Calu3 (cell line): ENCODE measurements at regions not wholly inside any gene's neighbourhood (a gene's known extent, or its start where the extent isn't known, plus 50 kb on each side); places are given as distances from the start of the nearest gene placed in this dataset.

Experiments used
- BruUV-seq: library from RNA; stranded (reverse); fragments of 400-500 nt; replicated peaks from 2 replicates; lab custom pipeline; 2021; lab: Mats Ljungman, UMichigan
- CTCF ChIA-PET: fragments of 300-600 bp; sonication (Branson Sonifier 250); formaldehyde crosslinking; loops from one replicate; lab custom pipeline; 2022; ENCODE audit warnings: antibody characterized with exemption; lab: Charles Lee
- DNase-seq: peaks from one replicate; pipeline ENCODE4 v3.0.0; 2022
- H3K27ac Mint-ChIP-seq: one replicate; pipeline ENCODE4 v1.8.0; 2022; ENCODE audit warnings: mixed read lengths; ENCODE audit not compliant: unreplicated experiment
- H3K27me3 Mint-ChIP-seq: one replicate; pipeline ENCODE4 v1.8.0; 2022; ENCODE audit warnings: mixed read lengths; ENCODE audit not compliant: unreplicated experiment
- H3K36me3 Mint-ChIP-seq: one replicate; pipeline ENCODE4 v1.8.0; 2022; ENCODE audit warnings: mild to moderate bottlenecking, moderate library complexity, mixed read lengths; ENCODE audit not compliant: insufficient read depth, unreplicated experiment
- H3K4me1 Mint-ChIP-seq: one replicate; pipeline ENCODE4 v1.8.0; 2022; ENCODE audit warnings: mild to moderate bottlenecking, low read depth, mixed read lengths; ENCODE audit not compliant: unreplicated experiment
- H3K4me3 Mint-ChIP-seq: one replicate; pipeline ENCODE4 v1.8.0; 2022; ENCODE audit warnings: mild to moderate bottlenecking, low read depth, moderate library complexity, mixed read lengths; ENCODE audit not compliant: unreplicated experiment
- H3K9me3 Mint-ChIP-seq: one replicate; pipeline ENCODE4 v1.8.0; 2022; ENCODE audit warnings: low read depth, mixed read lengths; ENCODE audit not compliant: unreplicated experiment
- intact Hi-C: fragments of 100-400 bp; cut with micrococcal nuclease; formaldehyde crosslinking; loops from one replicate; pipeline ENCODE4 v1.10.0; 2022; ENCODE audit not compliant: unreplicated experiment
- TF ChIP-seq, protein P1 (sequence below): fragments of 200-600 bp; IDR thresholded peaks from one replicate; pipeline ENCODE4 v1.8.0; 2022; ENCODE audit warnings: antibody characterized with exemption; ENCODE audit not compliant: unreplicated experiment

DNA sequence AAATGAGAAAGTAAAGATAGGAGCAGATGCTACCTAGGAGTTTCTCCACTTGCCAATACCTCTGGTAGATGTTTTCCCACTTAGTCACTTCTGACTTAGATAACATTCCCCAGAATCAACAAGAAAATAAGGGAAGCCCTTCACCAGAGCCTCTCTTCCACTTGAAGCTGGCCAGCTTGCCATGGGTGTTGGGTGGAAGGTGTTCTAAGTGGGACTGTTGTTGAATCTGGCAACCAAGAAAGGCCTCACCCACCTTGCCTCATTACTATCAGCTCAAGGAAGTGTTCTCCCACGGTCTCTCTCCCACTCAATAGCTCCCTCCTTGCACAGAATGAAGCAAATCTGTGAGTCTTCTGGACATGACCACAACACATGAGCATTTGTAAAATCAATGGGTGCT lies 100.4 kb upstream of the REG3A start:
- CTCF ChIA-PET: no interaction called here
- no peak overlapping the region for H3K27ac Mint-ChIP-seq
- TF ChIP-seq, protein P1, sequence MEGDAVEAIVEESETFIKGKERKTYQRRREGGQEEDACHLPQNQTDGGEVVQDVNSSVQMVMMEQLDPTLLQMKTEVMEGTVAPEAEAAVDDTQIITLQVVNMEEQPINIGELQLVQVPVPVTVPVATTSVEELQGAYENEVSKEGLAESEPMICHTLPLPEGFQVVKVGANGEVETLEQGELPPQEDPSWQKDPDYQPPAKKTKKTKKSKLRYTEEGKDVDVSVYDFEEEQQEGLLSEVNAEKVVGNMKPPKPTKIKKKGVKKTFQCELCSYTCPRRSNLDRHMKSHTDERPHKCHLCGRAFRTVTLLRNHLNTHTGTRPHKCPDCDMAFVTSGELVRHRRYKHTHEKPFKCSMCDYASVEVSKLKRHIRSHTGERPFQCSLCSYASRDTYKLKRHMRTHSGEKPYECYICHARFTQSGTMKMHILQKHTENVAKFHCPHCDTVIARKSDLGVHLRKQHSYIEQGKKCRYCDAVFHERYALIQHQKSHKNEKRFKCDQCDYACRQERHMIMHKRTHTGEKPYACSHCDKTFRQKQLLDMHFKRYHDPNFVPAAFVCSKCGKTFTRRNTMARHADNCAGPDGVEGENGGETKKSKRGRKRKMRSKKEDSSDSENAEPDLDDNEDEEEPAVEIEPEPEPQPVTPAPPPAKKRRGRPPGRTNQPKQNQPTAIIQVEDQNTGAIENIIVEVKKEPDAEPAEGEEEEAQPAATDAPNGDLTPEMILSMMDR: no peak
- H3K27me3 Mint-ChIP-seq: no peaks in the 10 kb centered on the region
- intact Hi-C loops: no loop called here
- H3K4me1 Mint-ChIP-seq: no peaks in the 10 kb centered on the region
- no peak for DNase-seq
- H3K9me3 Mint-ChIP-seq: peaks cover 11% of the 10 kb centered on the region
- no peaks in the 10 kb centered on the region for H3K36me3 Mint-ChIP-seq
- BruUV-seq: no TSS peak
- no peak overlapping the region for H3K4me3 Mint-ChIP-seq

DNA sequence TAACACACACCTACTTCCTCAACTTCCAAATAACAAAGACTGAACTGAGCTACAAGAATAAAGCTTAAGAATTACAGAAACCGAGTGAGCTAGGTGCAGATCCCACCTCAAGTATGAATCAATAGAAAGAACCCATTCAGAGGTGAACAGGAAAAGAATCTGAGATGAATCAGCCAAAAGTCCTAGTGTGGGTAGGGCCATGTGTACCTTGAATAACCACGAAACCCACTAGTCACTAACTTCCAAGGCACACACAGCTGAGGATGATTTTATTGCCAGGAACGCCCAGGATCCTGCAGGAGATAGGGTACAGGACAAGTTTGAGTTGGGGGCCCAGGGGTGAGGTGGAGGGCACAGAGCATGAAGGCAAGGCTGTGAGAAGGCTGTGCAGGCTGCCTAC lies 99.7 kb upstream of the REG3A start:
- H3K9me3 Mint-ChIP-seq: peaks cover 11% of the 10 kb centered on the region
- no TSS peak for BruUV-seq
- no peak overlapping the region for H3K27ac Mint-ChIP-seq
- H3K4me1 Mint-ChIP-seq: no peaks in the 10 kb centered on the region
- intact Hi-C loops: no loop called here
- H3K27me3 Mint-ChIP-seq: no peaks in the 10 kb centered on the region
- no peak for DNase-seq
- TF ChIP-seq, protein P1: no peak
- CTCF ChIA-PET: no interaction called here
- H3K36me3 Mint-ChIP-seq: no peaks in the 10 kb centered on the region
- H3K4me3 Mint-ChIP-seq: no peak overlapping the region

DNA sequence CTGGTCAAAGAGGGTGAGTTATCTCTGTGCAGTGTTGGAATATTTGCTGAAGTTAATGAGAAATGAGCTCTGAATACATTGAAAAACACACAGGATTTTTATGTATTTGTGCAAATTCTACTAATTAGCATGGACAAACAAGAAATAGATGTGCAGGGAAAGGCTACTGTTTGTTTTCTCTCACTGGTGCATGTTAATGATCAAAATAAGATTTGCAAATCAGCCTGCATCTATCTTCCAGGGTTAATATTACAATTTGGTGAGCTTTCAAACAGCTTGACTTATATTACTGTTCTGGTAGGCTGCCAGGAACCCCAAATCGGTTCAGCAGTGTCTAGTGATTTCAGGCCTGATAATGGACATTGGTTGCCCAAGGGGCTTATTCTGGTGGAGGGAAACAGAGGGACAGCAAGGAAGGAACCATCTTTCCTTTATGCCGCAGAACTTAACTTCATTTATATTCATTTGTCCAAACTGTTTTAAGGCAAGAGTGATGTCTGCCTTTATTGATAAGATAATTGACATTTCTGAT lies 93.8 kb upstream of the REG3A start:
- no peaks in the 10 kb centered on the region for H3K27me3 Mint-ChIP-seq
- H3K9me3 Mint-ChIP-seq: peaks cover 12% of the 10 kb centered on the region
- no peaks in the 10 kb centered on the region for H3K36me3 Mint-ChIP-seq
- TF ChIP-seq, protein P1: no peak
- intact Hi-C loops: no loop called here
- no peak overlapping the region for H3K27ac Mint-ChIP-seq
- H3K4me3 Mint-ChIP-seq: no peak overlapping the region
- DNase-seq: no peak
- H3K4me1 Mint-ChIP-seq: no peaks in the 10 kb centered on the region
- BruUV-seq: no TSS peak
- CTCF ChIA-PET: no interaction called here

DNA sequence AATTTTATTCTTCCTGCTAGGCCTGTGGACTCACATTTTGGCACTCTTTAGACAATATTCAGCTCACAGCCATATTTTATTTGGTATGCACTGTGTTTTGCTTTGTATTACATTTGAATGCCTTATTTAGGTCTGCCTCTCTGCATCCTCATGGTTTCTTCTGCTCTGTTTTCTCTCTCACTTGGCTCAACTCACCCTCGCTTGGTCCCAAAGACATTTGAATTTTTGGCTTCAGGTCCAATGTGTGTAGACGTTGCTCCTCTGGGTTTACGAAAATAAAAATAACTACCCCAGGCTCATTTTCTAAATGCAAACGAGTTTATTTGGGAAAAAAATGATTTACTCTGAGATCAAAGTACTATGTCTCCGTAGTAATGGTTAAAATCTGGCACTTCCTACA lies 91.1 kb upstream of the REG3A start:
- intact Hi-C loops: no loop called here
- no peaks in the 10 kb centered on the region for H3K36me3 Mint-ChIP-seq
- BruUV-seq: no TSS peak
- no peak overlapping the region for H3K27ac Mint-ChIP-seq
- H3K4me3 Mint-ChIP-seq: no peak overlapping the region
- TF ChIP-seq, protein P1: no peak
- CTCF ChIA-PET: no interaction called here
- peaks cover 9% of the 10 kb centered on the region for H3K9me3 Mint-ChIP-seq
- H3K27me3 Mint-ChIP-seq: no peaks in the 10 kb centered on the region
- no peak for DNase-seq
- no peaks in the 10 kb centered on the region for H3K4me1 Mint-ChIP-seq
